GM12872 (cell line): ENCODE measurements at regions not wholly inside any gene's neighbourhood (a gene's known extent, or its start where the extent isn't known, plus 50 kb on each side); places are given as distances from the start of the nearest gene placed in this dataset.

ENCODE experiments used
- TF ChIP-seq, protein P1 (sequence below): IDR thresholded peaks from 3 replicates; pipeline ENCODE4 v1.5.1; 2011; ENCODE audit warnings: low read depth, mild to moderate bottlenecking, low read length, moderate library complexity; ENCODE audit not compliant: insufficient read depth

DNA sequence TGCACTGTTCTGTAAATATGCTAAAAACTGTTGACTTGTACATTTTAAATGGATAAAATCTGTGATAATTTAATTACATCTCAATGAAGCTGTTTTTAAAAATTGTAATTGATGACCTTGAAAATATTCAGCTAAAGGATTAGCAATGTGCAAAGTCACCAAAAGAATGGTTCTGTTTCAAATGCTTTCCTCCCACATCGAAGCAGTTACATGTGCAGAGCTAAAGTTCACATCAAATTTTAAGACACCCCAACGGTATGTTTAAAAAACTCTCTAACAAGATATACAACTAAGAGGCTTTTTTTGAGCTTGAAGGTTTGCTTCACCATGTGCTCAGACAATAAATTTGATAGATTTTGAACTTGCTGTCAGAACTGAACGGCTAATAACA, 114.6 kb upstream of the KRAS start:
- TF ChIP-seq, protein P1, sequence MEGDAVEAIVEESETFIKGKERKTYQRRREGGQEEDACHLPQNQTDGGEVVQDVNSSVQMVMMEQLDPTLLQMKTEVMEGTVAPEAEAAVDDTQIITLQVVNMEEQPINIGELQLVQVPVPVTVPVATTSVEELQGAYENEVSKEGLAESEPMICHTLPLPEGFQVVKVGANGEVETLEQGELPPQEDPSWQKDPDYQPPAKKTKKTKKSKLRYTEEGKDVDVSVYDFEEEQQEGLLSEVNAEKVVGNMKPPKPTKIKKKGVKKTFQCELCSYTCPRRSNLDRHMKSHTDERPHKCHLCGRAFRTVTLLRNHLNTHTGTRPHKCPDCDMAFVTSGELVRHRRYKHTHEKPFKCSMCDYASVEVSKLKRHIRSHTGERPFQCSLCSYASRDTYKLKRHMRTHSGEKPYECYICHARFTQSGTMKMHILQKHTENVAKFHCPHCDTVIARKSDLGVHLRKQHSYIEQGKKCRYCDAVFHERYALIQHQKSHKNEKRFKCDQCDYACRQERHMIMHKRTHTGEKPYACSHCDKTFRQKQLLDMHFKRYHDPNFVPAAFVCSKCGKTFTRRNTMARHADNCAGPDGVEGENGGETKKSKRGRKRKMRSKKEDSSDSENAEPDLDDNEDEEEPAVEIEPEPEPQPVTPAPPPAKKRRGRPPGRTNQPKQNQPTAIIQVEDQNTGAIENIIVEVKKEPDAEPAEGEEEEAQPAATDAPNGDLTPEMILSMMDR: no peak

DNA sequence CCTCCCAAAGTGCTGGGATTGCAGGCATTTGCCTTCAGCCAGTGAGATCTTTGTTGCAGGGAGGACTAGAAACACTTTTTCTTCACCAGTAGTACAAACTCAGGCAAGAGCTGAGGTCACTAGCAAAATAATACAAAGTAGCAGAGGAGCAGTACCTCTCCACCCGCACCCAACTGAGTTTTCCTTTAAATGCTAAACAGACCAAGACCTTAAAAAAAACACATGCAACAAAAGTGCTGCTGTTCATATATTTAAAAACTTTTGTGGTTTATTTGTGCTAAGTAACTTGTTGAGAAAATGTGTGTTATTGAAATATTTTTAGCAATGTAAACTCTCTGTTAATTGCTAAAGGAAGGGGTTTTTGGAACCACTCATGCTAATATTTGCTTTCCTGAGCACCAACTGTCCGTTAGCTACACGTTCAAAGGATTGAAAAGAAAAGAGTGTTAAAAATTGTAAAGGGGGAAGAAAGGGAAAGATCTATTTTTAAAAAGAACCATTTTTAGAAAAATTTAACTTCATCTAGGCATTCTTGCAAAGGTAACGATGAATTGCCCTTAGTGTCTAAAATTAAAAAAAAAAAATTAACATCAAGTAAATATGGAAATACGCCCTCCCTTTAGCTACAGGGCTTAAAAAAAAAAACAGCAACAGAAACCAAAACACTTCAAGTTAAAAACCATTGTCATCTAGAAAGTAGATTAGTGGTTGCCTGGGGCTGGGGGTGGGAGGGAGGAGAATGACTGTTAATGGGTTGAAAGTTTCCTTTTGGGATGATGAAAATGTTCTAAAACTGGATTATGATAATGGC, 114.0 kb upstream of the KRAS start:
- TF ChIP-seq, protein P1: no peak

DNA sequence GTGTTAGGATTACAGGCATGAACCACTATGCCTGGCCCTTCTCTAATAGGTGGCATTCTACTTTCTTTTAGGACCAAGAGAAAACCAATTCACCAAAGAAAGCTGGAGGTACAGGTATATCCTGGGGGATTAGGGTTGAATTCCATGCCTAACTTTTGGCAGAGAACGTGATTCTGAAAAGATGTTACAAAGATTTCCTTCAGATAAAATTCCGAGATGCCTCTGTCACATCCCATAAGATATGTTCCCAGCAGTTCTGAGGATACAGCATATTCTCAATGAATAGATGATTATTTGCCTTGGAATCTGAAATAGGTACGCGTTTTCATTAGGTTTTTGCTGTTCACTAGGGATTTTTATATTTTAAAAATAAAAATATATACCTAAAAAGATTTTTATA, 111.9 kb upstream of the KRAS start:
- TF ChIP-seq, protein P1: no peak

DNA sequence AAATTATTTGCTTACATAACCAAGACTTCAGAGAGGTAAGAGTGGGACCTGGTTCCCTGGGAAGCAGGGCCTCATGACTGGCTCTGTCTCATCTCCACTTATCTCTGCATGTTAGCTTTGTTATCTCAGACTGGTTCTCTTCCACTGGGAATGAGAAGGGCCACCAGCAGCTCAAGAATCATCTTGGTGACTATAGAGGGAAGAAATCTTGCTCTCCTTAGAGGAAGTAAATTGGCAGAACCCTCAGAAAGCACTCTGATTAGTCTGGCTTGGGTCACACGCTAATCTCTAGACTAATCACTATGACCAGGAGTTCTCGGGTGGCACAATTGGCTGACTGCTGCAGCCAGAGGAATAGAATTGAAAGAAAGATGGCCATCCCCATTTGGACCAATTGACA, 110.8 kb upstream of the KRAS start:
- TF ChIP-seq, protein P1: no peak

DNA sequence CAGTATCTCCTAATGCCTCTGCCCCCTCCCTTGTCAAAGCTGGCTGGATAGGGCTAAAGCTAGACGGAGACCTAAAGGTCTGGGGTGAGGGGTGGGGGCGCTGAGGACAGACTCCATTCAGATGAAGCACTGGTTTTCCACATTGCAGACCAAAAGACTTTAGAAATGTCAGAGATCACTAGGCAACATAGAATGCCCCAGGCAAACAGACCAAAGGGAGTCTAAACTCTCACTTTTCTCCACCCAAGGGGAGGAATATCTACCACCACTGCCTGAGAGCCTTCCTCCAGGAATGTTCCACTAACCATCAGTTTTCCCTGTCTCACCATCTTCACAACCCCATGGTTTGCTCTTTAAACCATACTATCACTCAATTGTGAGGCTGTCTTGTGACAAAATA, 106.9 kb upstream of the KRAS start:
- TF ChIP-seq, protein P1: no peak

DNA sequence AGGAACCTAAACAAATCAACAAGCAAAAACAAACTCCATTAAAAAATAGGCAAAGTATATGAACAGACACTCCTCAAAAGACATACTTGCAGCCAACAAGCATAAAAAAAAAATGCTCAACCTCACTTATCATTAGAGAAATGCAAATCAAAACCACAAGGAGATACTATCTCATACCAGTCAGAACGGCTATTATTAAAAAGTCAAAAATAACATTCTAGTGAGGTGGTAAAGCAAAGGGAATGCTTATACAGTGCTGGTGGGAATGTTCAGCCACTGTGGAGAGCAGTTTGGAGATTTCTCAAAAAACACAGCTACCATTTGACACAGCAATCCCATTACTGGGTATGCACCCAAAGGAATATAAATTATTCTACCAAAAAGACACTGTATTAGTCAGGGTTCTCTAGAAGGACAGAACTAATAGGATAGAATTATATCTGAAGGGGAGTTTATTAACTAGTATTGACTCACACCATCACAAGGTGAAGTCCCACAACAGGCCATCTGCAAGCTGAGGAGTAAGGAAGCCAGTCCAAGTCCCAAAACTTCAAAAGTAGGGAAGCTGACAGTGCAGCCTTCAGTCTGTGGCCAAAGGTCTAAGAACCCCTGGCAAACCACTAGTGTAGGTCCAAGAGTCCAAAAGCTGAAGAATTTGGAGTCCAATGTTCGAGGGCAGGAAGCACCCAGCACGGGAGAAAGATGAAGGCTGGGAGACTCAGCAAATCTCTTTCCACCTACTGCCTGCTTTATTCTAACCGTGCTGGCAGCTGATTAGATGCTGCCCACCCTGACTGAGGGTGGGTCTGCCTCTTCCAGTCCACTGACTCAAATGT, 101.6 kb upstream of the KRAS start:
- TF ChIP-seq, protein P1: no peak

DNA sequence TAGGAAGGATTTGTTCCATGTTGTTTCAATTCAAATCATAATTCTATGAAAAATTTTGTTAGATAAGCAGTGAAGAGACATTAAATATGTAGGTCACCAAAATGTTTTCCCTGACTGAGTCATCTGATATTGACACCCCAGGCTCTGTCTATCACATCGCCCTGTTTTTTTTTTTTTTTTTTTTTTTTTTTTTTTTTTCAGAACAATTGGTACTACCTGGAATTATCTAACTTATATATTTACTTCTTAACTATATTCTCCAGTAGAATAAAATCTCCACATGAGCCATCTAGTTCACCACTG, 97.8 kb upstream of the KRAS start:
- TF ChIP-seq, protein P1: no peak
